OCI-LY3 (cell line): ENCODE measurements at regions not wholly inside any gene's neighbourhood (a gene's known extent, or its start where the extent isn't known, plus 50 kb on each side); places are given as distances from the start of the nearest gene placed in this dataset.

ENCODE experiments used
- EZH2phosphoT487 ChIP-seq: fragments of 200-600 bp; shearing (Covaris generic); IDR thresholded peaks from 2 replicates; pipeline ENCODE4 v1.6.1; 2018; ENCODE audit warnings: antibody characterized with exemption, mixed run types, low read depth
- TF ChIP-seq, protein P1 (sequence below): fragments of 200-600, 300-600 bp; sonication (generic); IDR thresholded peaks from 2 replicates; pipeline ENCODE4 v1.5.1; 2014; ENCODE audit warnings: antibody characterized with exemption, low read length, low read depth

DNA sequence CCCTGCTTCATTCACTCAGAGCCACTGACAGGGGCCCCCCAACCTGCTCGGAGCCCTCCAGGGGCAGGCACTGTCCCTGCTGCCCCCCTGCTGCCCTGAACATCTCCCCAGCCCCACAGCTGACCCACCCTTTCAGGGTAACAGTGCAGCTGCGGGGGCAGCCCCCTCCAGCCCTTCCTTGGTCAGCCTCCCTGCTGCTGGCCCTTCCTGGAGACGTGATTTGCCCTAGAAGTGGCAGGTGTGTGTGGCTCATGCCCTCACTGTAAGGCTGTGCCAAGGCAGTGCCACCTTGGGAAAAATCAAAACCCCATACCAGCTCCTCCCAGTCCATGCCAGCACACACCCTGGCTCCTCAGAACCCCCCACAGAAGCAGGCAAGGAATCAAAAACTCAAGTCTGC, 184.2 kb upstream of the HDAC4 start:
- TF ChIP-seq, protein P1, sequence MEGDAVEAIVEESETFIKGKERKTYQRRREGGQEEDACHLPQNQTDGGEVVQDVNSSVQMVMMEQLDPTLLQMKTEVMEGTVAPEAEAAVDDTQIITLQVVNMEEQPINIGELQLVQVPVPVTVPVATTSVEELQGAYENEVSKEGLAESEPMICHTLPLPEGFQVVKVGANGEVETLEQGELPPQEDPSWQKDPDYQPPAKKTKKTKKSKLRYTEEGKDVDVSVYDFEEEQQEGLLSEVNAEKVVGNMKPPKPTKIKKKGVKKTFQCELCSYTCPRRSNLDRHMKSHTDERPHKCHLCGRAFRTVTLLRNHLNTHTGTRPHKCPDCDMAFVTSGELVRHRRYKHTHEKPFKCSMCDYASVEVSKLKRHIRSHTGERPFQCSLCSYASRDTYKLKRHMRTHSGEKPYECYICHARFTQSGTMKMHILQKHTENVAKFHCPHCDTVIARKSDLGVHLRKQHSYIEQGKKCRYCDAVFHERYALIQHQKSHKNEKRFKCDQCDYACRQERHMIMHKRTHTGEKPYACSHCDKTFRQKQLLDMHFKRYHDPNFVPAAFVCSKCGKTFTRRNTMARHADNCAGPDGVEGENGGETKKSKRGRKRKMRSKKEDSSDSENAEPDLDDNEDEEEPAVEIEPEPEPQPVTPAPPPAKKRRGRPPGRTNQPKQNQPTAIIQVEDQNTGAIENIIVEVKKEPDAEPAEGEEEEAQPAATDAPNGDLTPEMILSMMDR: no peak
- TF ChIP-seq EZH2phosphoT487: no peak
